Right lobe of liver (tissue), 4 donors: ENCODE measurements at regions not wholly inside any gene's neighbourhood (a gene's known extent, or its start where the extent isn't known, plus 50 kb on each side); places are given as distances from the start of the nearest gene placed in this dataset.

ENCODE experiments used
- POLR2A ChIP-seq: fragments of 450-650 bp; IDR thresholded peaks from one replicate; pipeline ENCODE4 v1.6.1; 2017; ENCODE audit warnings: antibody characterized with exemption, mild to moderate bottlenecking
- TF ChIP-seq, protein P1 (sequence below), 4 donors: fragments of 200-600 bp in 3 of 4; fragments of 450-650 bp in 1 of 4; IDR thresholded peaks; one replicate each; pipeline versions ENCODE4 v1.5.1 to v1.8.0; 2016 to 2022; ENCODE audit warnings: antibody characterized with exemption in 4 of 4, mild to moderate bottlenecking in 2 of 4
- donor health status: DM: no; HTN: no; CAD: no.
- donor health status: DM: no; HTN: no; CAD: no.
- donor health status: DM: no; HTN: yes; CAD: no.

DNA sequence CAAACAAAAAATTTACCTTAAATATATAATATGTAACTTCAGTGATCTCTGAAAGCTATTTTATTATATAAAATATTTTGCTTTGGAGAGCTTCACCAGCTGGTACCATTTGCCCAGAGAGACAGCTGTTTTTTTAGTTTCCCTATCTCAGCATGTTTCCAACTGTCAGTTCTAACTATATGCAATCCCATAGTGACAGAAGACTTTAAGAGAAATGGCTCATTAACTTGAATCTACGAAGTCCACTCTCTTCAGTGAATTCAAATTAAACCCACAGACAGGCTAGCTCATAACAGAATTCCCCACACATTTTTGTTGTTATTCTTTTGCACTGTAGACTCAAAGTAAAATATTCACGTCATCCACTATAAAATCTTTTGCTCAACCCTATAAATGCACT is 251.8 kb upstream of the POU5F2 start:
- TF ChIP-seq, protein P1, sequence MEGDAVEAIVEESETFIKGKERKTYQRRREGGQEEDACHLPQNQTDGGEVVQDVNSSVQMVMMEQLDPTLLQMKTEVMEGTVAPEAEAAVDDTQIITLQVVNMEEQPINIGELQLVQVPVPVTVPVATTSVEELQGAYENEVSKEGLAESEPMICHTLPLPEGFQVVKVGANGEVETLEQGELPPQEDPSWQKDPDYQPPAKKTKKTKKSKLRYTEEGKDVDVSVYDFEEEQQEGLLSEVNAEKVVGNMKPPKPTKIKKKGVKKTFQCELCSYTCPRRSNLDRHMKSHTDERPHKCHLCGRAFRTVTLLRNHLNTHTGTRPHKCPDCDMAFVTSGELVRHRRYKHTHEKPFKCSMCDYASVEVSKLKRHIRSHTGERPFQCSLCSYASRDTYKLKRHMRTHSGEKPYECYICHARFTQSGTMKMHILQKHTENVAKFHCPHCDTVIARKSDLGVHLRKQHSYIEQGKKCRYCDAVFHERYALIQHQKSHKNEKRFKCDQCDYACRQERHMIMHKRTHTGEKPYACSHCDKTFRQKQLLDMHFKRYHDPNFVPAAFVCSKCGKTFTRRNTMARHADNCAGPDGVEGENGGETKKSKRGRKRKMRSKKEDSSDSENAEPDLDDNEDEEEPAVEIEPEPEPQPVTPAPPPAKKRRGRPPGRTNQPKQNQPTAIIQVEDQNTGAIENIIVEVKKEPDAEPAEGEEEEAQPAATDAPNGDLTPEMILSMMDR (IDR thresholded peaks at IDR 0.05), result no peak
- no peak for TF ChIP-seq POLR2A
